Caco-2 (cell line): ENCODE measurements at regions not wholly inside any gene's neighbourhood (a gene's known extent, or its start where the extent isn't known, plus 50 kb on each side); places are given as distances from the start of the nearest gene placed in this dataset.

ENCODE experiments used
- BruUV-seq: library from RNA; stranded (reverse); fragments of 400-500 nt; replicated peaks from 2 replicates; lab custom pipeline; 2021; lab: Mats Ljungman, UMichigan
- CTCF ChIA-PET: fragments of 300-600 bp; sonication (Branson Sonifier 250); formaldehyde crosslinking; loops from one replicate; lab custom pipeline; 2022; ENCODE audit warnings: antibody characterized with exemption; lab: Charles Lee
- POLR2A ChIA-PET: fragments of 300-600 bp; sonication (Branson Sonifier 250); formaldehyde crosslinking; loops from one replicate; lab custom pipeline; 2022; ENCODE audit warnings: antibody characterized with exemption; lab: Charles Lee
- DNase-seq, 2 experiments: peaks; one replicate each; pipeline versions ENCODE4 v3.0.0 to v3.0.0-alpha.2; 2020 to 2022
- H3K27me3 ChIP-seq: replicated peaks from 2 replicates; pipeline ENCODE4 v1.6.0; 2011; ENCODE audit warnings: low read length; ENCODE audit not compliant: control insufficient read depth, insufficient read depth
- H3K36me3 ChIP-seq: 2 replicates; pipeline ENCODE4 v1.5.1; 2011; ENCODE audit warnings: low read length; ENCODE audit not compliant: control insufficient read depth, insufficient read depth
- H3K4me1 ChIP-seq: fragments of 250-450 bp; sonication (Bioruptor Pico); 2 replicates; pipeline ENCODE4 v1.5.1; 2020; ENCODE audit warnings: mild to moderate bottlenecking
- H3K4me3 ChIP-seq: 2 replicates; pipeline ENCODE4 v1.5.1; 2011; ENCODE audit warnings: low read depth, mild to moderate bottlenecking, control low read depth, low read length
- H3K9me3 ChIP-seq: fragments of 250-450 bp; sonication (Bioruptor Pico); 2 replicates; pipeline ENCODE4 v1.5.1; 2020; ENCODE audit warnings: mild to moderate bottlenecking, moderate library complexity
- H3K27ac Mint-ChIP-seq: one replicate; pipeline ENCODE4 v1.8.0; 2022; ENCODE audit warnings: mixed read lengths; ENCODE audit not compliant: unreplicated experiment
- H3K27me3 Mint-ChIP-seq: one replicate; pipeline ENCODE4 v1.8.0; 2022; ENCODE audit warnings: mixed read lengths; ENCODE audit not compliant: insufficient read depth, unreplicated experiment
- H3K36me3 Mint-ChIP-seq: one replicate; pipeline ENCODE4 v1.8.0; 2022; ENCODE audit warnings: mild to moderate bottlenecking, mixed read lengths; ENCODE audit not compliant: insufficient read depth, unreplicated experiment
- H3K4me1 Mint-ChIP-seq: one replicate; pipeline ENCODE4 v1.8.0; 2022; ENCODE audit warnings: low read depth, mixed read lengths; ENCODE audit not compliant: unreplicated experiment
- H3K4me3 Mint-ChIP-seq: one replicate; pipeline ENCODE4 v1.8.0; 2022; ENCODE audit warnings: mild to moderate bottlenecking, moderate library complexity, mixed read lengths; ENCODE audit not compliant: unreplicated experiment
- H3K9me3 Mint-ChIP-seq: one replicate; pipeline ENCODE4 v1.8.0; 2022; ENCODE audit warnings: mixed read lengths; ENCODE audit not compliant: unreplicated experiment
- CTCF ChIP-seq, 2 experiments: fragments of 200-600 bp in 1 of 2; IDR thresholded peaks; 1 replicate in 1 of 2; 2 replicates in 1 of 2; pipeline versions ENCODE4 v1.5.1 to v1.8.0; 2011 to 2022; ENCODE audit warnings: antibody characterized with exemption in 1 of 2, control low read depth in 1 of 2, inconsistent platforms in 1 of 2, low read depth in 1 of 2, low read length in 1 of 2, mild to moderate bottlenecking in 1 of 2, moderate library complexity in 1 of 2; ENCODE audit not compliant: insufficient read depth in 1 of 2, severe bottlenecking in 1 of 2, unreplicated experiment in 1 of 2
- intact Hi-C: fragments of 100-400 bp; cut with micrococcal nuclease; formaldehyde crosslinking; loops from one replicate; pipeline ENCODE4 v1.10.0; 2022; ENCODE audit not compliant: unreplicated experiment

DNA sequence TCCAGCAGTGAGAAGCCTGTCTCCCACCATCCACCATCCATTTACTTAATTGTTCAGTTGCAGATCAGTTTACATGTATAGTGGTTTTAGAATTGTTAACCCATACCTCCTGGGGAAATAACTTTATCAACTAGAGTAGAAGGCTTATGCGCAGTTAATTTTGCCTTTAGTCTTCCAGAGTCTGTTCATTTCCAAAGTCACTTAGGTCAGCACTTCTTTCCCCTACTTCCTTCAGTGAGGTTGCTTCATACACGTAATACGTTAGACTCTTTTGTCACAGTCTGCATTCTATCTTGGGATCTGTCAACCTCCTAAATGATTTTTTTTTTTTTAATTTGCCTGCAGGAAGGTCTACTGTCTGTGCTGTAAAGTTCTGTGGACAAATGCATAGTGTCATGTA is 495.6 kb upstream of the ISX start:
- Histone ChIP-seq H3K9me3 (no peaks in the 10 kb centered on the region), H3K36me3 (no peaks in the 10 kb centered on the region), H3K4me3 (no peak overlapping the region), H3K4me1 (no peaks in the 10 kb centered on the region), H3K27me3 (no peaks in the 10 kb centered on the region)
- DNase-seq: no peak
- no TSS peak for BruUV-seq
- Mint-ChIP-seq H3K36me3 (no peaks in the 10 kb centered on the region), H3K4me1 (no peaks in the 10 kb centered on the region), H3K27ac (no peak overlapping the region), H3K4me3 (no peak overlapping the region), H3K9me3 (no peaks in the 10 kb centered on the region), H3K27me3 (no peaks in the 10 kb centered on the region)
- CTCF ChIA-PET: no interaction called here
- intact Hi-C loops: no loop called here
- POLR2A ChIA-PET: no interaction called here
- TF ChIP-seq CTCF (IDR thresholded peaks at IDR 0.05; ENCODE audit: insufficient read depth in 1 of 2, low read depth in 1 of 2, low read length in 1 of 2, severe bottlenecking in 1 of 2, unreplicated experiment in 1 of 2): no peak

DNA sequence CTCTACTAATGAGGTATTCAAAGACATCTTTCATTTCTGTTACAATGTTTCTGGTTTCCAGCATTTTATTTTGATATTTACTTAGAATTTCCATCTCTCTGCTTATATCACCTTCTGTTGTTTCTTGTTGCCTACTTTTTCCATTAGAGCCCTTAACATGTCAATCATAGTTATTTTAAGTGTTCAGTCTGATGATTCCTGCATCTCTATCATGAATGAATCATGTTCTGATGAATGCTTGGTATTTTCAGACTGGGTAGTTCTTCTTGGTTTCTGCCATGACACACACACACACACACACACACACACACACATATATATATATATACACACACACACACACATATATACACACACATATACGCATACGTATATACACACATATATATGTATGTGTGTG is 486.4 kb upstream of the ISX start:
- H3K9me3 ChIP-seq: no peaks in the 10 kb centered on the region
- CTCF ChIA-PET: no interaction called here
- no peak overlapping the region for H3K4me3 Mint-ChIP-seq
- no peaks in the 10 kb centered on the region for H3K27me3 ChIP-seq
- DNase-seq: no peak
- no peaks in the 10 kb centered on the region for H3K4me1 ChIP-seq
- H3K27me3 Mint-ChIP-seq: no peaks in the 10 kb centered on the region
- no peaks in the 10 kb centered on the region for H3K9me3 Mint-ChIP-seq
- POLR2A ChIA-PET: no interaction called here
- no peak for TF ChIP-seq CTCF (IDR thresholded peaks at IDR 0.05; ENCODE audit: insufficient read depth in 1 of 2, low read depth in 1 of 2, low read length in 1 of 2, severe bottlenecking in 1 of 2, unreplicated experiment in 1 of 2)
- intact Hi-C loops: no loop called here
- no peak overlapping the region for H3K4me3 ChIP-seq
- BruUV-seq: no TSS peak
- no peaks in the 10 kb centered on the region for H3K4me1 Mint-ChIP-seq
- no peak overlapping the region for H3K27ac Mint-ChIP-seq
- H3K36me3 Mint-ChIP-seq: no peaks in the 10 kb centered on the region
- H3K36me3 ChIP-seq: no peaks in the 10 kb centered on the region

DNA sequence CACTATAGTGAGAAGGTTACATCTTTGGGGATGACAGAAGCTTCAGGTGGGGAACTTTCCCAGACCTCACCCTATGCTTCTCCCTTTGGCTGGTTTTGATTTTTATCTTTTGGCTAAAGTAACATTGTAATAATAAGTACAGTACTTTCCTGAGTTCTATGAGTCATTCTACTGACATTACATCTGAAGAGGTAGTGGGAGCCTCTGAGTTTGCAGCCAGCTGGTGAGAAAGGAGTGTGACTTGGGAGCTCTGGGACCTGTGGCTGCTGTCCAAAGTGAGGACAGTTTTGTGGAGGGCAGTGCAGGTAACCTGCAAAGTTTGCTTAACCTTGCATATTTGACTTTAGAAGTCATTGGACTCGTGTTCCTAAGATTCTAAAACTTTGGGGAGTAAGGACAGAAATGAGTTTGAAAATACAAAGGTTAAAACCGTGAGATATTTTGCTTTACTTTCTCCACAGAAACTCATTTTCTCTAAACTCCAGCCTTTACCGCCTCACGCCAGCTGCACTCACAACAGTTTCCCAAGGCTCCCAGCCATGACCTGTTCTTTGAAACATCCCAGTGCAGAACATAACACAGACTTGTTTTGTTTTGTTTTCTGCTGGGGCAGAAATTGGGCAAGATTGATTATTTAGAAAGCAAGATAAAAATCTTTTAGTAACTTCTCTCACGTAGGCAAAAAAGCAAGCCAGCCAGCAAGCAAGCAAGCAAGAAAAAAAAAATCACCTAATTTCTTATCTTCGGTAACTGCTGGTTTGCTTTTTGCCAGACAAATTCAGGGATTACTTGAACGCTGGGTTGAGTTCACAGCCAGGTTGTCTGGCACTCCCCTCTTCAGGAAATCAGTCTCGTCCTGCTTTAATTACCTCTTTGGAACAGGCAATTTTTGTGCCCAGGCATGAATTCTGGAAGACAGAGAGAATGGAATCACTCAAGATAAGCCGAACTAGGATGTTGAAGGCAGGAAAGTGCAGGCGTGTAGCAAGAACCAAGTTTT is 478.3 kb upstream of the ISX start:
- CTCF ChIA-PET: no interaction called here
- no TSS peak for BruUV-seq
- no peak for DNase-seq
- no peak overlapping the region for H3K27ac Mint-ChIP-seq
- H3K4me3 Mint-ChIP-seq: no peak overlapping the region
- Histone ChIP-seq H3K4me3 (no peak overlapping the region), H3K27me3 (no peaks in the 10 kb centered on the region), H3K4me1 (no peaks in the 10 kb centered on the region), H3K36me3 (no peaks in the 10 kb centered on the region), H3K9me3 (no peaks in the 10 kb centered on the region)
- no peaks in the 10 kb centered on the region for H3K9me3 Mint-ChIP-seq
- POLR2A ChIA-PET: no interaction called here
- intact Hi-C loops: no loop called here
- no peaks in the 10 kb centered on the region for H3K36me3 Mint-ChIP-seq
- no peaks in the 10 kb centered on the region for H3K4me1 Mint-ChIP-seq
- H3K27me3 Mint-ChIP-seq: no peaks in the 10 kb centered on the region
- TF ChIP-seq CTCF (IDR thresholded peaks at IDR 0.05; ENCODE audit: insufficient read depth in 1 of 2, low read depth in 1 of 2, low read length in 1 of 2, severe bottlenecking in 1 of 2, unreplicated experiment in 1 of 2): no peak
